IMR-90 (cell line): ENCODE measurements at regions not wholly inside any gene's neighbourhood (a gene's known extent, or its start where the extent isn't known, plus 50 kb on each side); places are given as distances from the start of the nearest gene placed in this dataset.

Source experiments
- ATAC-seq: fragments of 200-7000 bp; cut with Tn5 transposase; 2 replicates; pipeline ENCODE4 v1.9.1; 2020; ENCODE audit warnings: low read depth, mild to moderate bottlenecking, moderate library complexity
- BruUV-seq: library from RNA; stranded (reverse); fragments of 400-500 nt; replicated peaks from 2 replicates; lab custom pipeline; 2021; lab: Mats Ljungman, UMichigan
- CTCF ChIA-PET: fragments of 300-600 bp; formaldehyde crosslinking; extraction: SDS; loops from one replicate; lab custom pipeline; 2021; ENCODE audit warnings: antibody characterized with exemption; lab: Yijun Ruan, JAX
- POLR2A ChIA-PET: fragments of 300-600 bp; sonication (Branson Sonifier 250); formaldehyde crosslinking; loops from one replicate; lab custom pipeline; 2022; ENCODE audit warnings: antibody characterized with exemption; ENCODE audit not compliant: unreplicated experiment; lab: Charles Lee
- DNase-seq: peaks from one replicate; pipeline ENCODE4 v3.0.0; 2013
- H2AFZ ChIP-seq: replicated peaks from 2 replicates; pipeline ENCODE3; 2013; ENCODE audit warnings: low read length, mild to moderate bottlenecking; ENCODE audit not compliant: poor library complexity
- H2AK5ac ChIP-seq: 2 replicates; pipeline ENCODE4 v1.6.1; 2013; ENCODE audit warnings: low read depth, low read length, inconsistent platforms
- H2AK9ac ChIP-seq: replicated peaks from 2 replicates; pipeline ENCODE3; 2013; ENCODE audit warnings: mild to moderate bottlenecking, low read depth, low read length, moderate library complexity; ENCODE audit not compliant: poor library complexity
- H2BK120ac ChIP-seq: 2 replicates; pipeline ENCODE4 v1.6.1; 2013; ENCODE audit warnings: low read depth, low read length, inconsistent platforms
- H2BK15ac ChIP-seq: 3 replicates; pipeline ENCODE4 v1.6.1; 2013; ENCODE audit warnings: low read depth, low read length, inconsistent platforms
- H2BK20ac ChIP-seq: 2 replicates; pipeline ENCODE4 v1.6.1; 2013; ENCODE audit warnings: low read depth, mild to moderate bottlenecking, inconsistent platforms, low read length, moderate library complexity
- H2BK5ac ChIP-seq: 2 replicates; pipeline ENCODE4 v1.6.1; 2013; ENCODE audit warnings: mild to moderate bottlenecking, low read depth, low read length, inconsistent platforms; ENCODE audit not compliant: poor library complexity, severe bottlenecking
- H3K14ac ChIP-seq: replicated peaks from 2 replicates; pipeline ENCODE4 v1.6.1; 2013; ENCODE audit warnings: low read depth, low read length, inconsistent platforms
- H3K18ac ChIP-seq: 2 replicates; pipeline ENCODE4 v1.6.1; 2013; ENCODE audit warnings: low read depth, low read length, control low read depth
- H3K23ac ChIP-seq: 2 replicates; pipeline ENCODE4 v1.6.1; 2013; ENCODE audit warnings: low read depth, low read length, inconsistent platforms
- H3K27ac ChIP-seq: 2 replicates; pipeline ENCODE4 v1.5.1; 2013; ENCODE audit warnings: mild to moderate bottlenecking, control low read depth, low read length; ENCODE audit not compliant: insufficient read depth
- H3K27me3 ChIP-seq: 2 replicates; pipeline ENCODE4 v1.6.1; 2013; ENCODE audit warnings: low read length; ENCODE audit not compliant: control insufficient read depth, insufficient read depth
- H3K36me3 ChIP-seq: 2 replicates; pipeline ENCODE4 v1.6.1; 2013; ENCODE audit warnings: low read length, mixed read lengths; ENCODE audit not compliant: control insufficient read depth, insufficient read depth
- H3K4ac ChIP-seq: 2 replicates; pipeline ENCODE4 v1.6.1; 2013; ENCODE audit warnings: low read depth, low read length, inconsistent platforms
- H3K4me1 ChIP-seq: 2 replicates; pipeline ENCODE4 v1.6.1; 2013; ENCODE audit warnings: low read length, mixed read lengths; ENCODE audit not compliant: control insufficient read depth, insufficient read depth
- H3K4me2 ChIP-seq: 2 replicates; pipeline ENCODE4 v1.6.1; 2013; ENCODE audit warnings: low read depth, mild to moderate bottlenecking, control low read depth, low read length, moderate library complexity
- H3K4me3 ChIP-seq: 2 replicates; pipeline ENCODE4 v1.5.1; 2013; ENCODE audit warnings: low read depth, mild to moderate bottlenecking, control low read depth, low read length, moderate library complexity; ENCODE audit not compliant: insufficient read depth
- H3K56ac ChIP-seq: 2 replicates; pipeline ENCODE4 v1.6.1; 2013; ENCODE audit warnings: low read length, inconsistent platforms; ENCODE audit not compliant: insufficient read depth; ENCODE audit errors: extremely low read depth
- H3K79me1 ChIP-seq, 2 experiments: 2 replicates each; pipeline ENCODE4 v1.6.1; 2013; ENCODE audit warnings: low read length in 2 of 2, inconsistent platforms in 1 of 2, low read depth in 1 of 2
- H3K9ac ChIP-seq: 2 replicates; pipeline ENCODE4 v1.6.1; 2013; ENCODE audit warnings: low read depth, low read length, control low read depth
- H3K9me1 ChIP-seq: 2 replicates; pipeline ENCODE4 v1.6.1; 2013; ENCODE audit warnings: low read length, inconsistent platforms; ENCODE audit not compliant: insufficient read depth
- H3K9me3 ChIP-seq: 2 replicates; pipeline ENCODE4 v1.6.1; 2013; ENCODE audit warnings: low read length; ENCODE audit not compliant: control insufficient read depth, insufficient read depth
- H4K20me1 ChIP-seq: 2 replicates; pipeline ENCODE4 v1.6.1; 2013; ENCODE audit warnings: low read length, inconsistent platforms; ENCODE audit not compliant: insufficient read depth
- H4K5ac ChIP-seq: 2 replicates; pipeline ENCODE4 v1.6.1; 2013; ENCODE audit warnings: mild to moderate bottlenecking, low read depth, low read length, control low read depth
- H4K8ac ChIP-seq, 2 experiments: 2 replicates each; pipeline ENCODE4 v1.6.1; 2013; ENCODE audit warnings: low read depth in 2 of 2, low read length in 2 of 2, control low read depth in 1 of 2, inconsistent platforms in 1 of 2
- H4K91ac ChIP-seq: 2 replicates; pipeline ENCODE4 v1.6.1; 2013; ENCODE audit warnings: low read depth, low read length, inconsistent platforms; ENCODE audit not compliant: insufficient read depth
- WGBS, 2 experiments: methylation state at CpG; one replicate each; pipeline versions ENCODE4 v1.1.5 to v1.1.7; 2013; ENCODE audit warnings: missing lambda C conversion rate in 2 of 2; ENCODE audit not compliant: insufficient read length in 1 of 2; ENCODE audit errors: extremely low coverage in 2 of 2; 5-methylcytosine and 5-hydroxymethylcytosine counted together
- dilution Hi-C: fragments of 300-500 bp; cut with HindIII; formaldehyde crosslinking; loops from one replicate; pipeline ENCODE4 v1.14.3; 2018; ENCODE audit warnings: low sequenced_read_pairs; ENCODE audit not compliant: unreplicated experiment
- in situ Hi-C: fragments of 300-500 bp; cut with MboI; formaldehyde crosslinking; loops from 3 replicates; pipeline ENCODE4 v1.14.3; 2019; ENCODE audit warnings: low sequenced_read_pairs, inconsistent platforms, mixed read lengths
- intact Hi-C: fragments of 100-400 bp; cut with micrococcal nuclease; formaldehyde crosslinking; loops from 2 replicates; pipeline ENCODE4 v1.10.0; 2022
- TF ChIP-seq, protein P1 (sequence below): fragments of 150-350 bp; IDR thresholded peaks from 2 replicates; pipeline ENCODE4 v1.6.1; 2017; ENCODE audit warnings: mild to moderate bottlenecking, antibody characterized with exemption, low read length, low read depth
- TF ChIP-seq, protein P2 (sequence below): fragments of 150-350 bp; IDR thresholded peaks from 2 replicates; pipeline ENCODE4 v1.6.1; 2016; ENCODE audit warnings: low read depth, mild to moderate bottlenecking, low read length, moderate library complexity, borderline replicate concordance

DNA sequence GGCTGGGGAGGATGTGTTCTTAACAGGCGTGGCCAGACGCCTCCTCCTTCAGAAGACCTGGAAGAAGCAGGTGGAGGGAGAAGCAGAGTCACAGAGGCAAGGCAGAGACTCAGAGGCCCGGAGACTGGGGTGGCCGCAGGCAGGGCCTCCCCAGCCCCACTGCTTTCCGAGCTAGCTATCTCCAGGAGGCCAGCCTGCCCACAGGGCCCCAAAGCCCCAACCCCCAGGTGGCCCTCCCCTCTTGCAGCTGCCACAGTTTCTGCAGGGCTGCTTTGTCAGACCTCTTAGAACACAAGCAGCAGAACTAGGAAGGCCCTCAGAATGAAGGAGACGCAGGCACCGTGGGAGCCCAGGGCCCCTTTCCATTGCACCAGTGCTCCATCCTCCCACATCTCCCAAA lies 69.0 kb upstream of the MLN start:
- no peak overlapping the region for H3K4ac ChIP-seq
- H3K4me3 ChIP-seq = no peak overlapping the region
- no peak overlapping the region for H3K4me2 ChIP-seq
- H3K56ac ChIP-seq = no peak overlapping the region
- DNase-seq = no peak
- CTCF ChIA-PET = no interaction called here
- H4K20me1 ChIP-seq = no peaks in the 10 kb centered on the region
- no peaks in the 10 kb centered on the region for H3K9me1 ChIP-seq
- H2AFZ ChIP-seq = no peak overlapping the region
- H4K91ac ChIP-seq = no peak overlapping the region
- H2AK5ac ChIP-seq = no peak overlapping the region
- H3K18ac ChIP-seq = no peak overlapping the region
- H3K4me1 ChIP-seq = no peaks in the 10 kb centered on the region
- H3K9ac ChIP-seq = no peak overlapping the region
- TF ChIP-seq, protein P1, sequence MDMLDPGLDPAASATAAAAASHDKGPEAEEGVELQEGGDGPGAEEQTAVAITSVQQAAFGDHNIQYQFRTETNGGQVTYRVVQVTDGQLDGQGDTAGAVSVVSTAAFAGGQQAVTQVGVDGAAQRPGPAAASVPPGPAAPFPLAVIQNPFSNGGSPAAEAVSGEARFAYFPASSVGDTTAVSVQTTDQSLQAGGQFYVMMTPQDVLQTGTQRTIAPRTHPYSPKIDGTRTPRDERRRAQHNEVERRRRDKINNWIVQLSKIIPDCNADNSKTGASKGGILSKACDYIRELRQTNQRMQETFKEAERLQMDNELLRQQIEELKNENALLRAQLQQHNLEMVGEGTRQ = no peak
- TF ChIP-seq, protein P2, sequence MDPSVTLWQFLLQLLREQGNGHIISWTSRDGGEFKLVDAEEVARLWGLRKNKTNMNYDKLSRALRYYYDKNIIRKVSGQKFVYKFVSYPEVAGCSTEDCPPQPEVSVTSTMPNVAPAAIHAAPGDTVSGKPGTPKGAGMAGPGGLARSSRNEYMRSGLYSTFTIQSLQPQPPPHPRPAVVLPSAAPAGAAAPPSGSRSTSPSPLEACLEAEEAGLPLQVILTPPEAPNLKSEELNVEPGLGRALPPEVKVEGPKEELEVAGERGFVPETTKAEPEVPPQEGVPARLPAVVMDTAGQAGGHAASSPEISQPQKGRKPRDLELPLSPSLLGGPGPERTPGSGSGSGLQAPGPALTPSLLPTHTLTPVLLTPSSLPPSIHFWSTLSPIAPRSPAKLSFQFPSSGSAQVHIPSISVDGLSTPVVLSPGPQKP = no peak
- peaks cover 67% of the 10 kb centered on the region for H3K27me3 ChIP-seq
- H2AK9ac ChIP-seq = no peak overlapping the region
- H3K36me3 ChIP-seq = no peaks in the 10 kb centered on the region
- no CpG with 5 or more reads among the region's 7 CpGs for WGBS, 2 experiments
- POLR2A ChIA-PET = no interaction called here
- no peak for ATAC-seq
- H4K5ac ChIP-seq = no peak overlapping the region
- no peak overlapping the region for H2BK120ac ChIP-seq
- no peaks in the 10 kb centered on the region for H3K9me3 ChIP-seq
- in situ Hi-C loops = no loop called here
- no peaks in the 10 kb centered on the region for H3K79me1 ChIP-seq
- intact Hi-C loops = no loop called here
- no peak overlapping the region for H3K23ac ChIP-seq
- no peak overlapping the region for H2BK5ac ChIP-seq
- no peak overlapping the region for H2BK20ac ChIP-seq
- BruUV-seq = no TSS peak
- H2BK15ac ChIP-seq = no peak overlapping the region
- H3K14ac ChIP-seq = no peak overlapping the region
- H3K27ac ChIP-seq = no peak overlapping the region
- dilution Hi-C loops = no loop called here
- H4K8ac ChIP-seq = no peak overlapping the region
